SK-N-SH (cell line): ENCODE measurements at regions not wholly inside any gene's neighbourhood (a gene's known extent, or its start where the extent isn't known, plus 50 kb on each side); places are given as distances from the start of the nearest gene placed in this dataset.

Experiments
- CTCF ChIA-PET: fragments of 300-600, 350-600 bp; formaldehyde crosslinking; extraction: SDS; loops from one replicate; lab custom pipeline; 2021; lab: Yijun Ruan, JAX
- POLR2A ChIA-PET: fragments of 350-600 bp; sonication (Branson Sonifier 250); formaldehyde crosslinking; extraction: SDS; loops from one replicate; lab custom pipeline; 2020; ENCODE audit warnings: antibody characterized with exemption, inconsistent platforms; lab: Yijun Ruan, JAX
- DNase-seq: peaks from one replicate; pipeline ENCODE4 v3.0.0; 2012
- H2AFZ ChIP-seq: fragments of 200-600 bp; sonication (generic); 2 replicates; pipeline ENCODE4 v1.8.1; 2016; ENCODE audit warnings: antibody characterized with exemption, mild to moderate bottlenecking, low read depth
- H3F3A ChIP-seq: fragments of 200-600 bp; sonication (generic); replicated peaks from 2 replicates; pipeline ENCODE3; 2016; ENCODE audit warnings: antibody characterized with exemption, mild to moderate bottlenecking; ENCODE audit not compliant: insufficient read depth
- H3K27ac ChIP-seq, 2 experiments: fragments of 200-500 bp in 1 of 2; fragments of 200-600 bp in 1 of 2; sonication (Bioruptor generic) in 1 of 2; sonication (generic), shearing (Covaris generic) in 1 of 2; 2 replicates each; pipeline versions ENCODE4 v1.5.1 to v1.6.1; 2014 to 2016; ENCODE audit warnings: low read depth in 2 of 2, inconsistent platforms in 1 of 2, low read length in 1 of 2, mild to moderate bottlenecking in 1 of 2, mixed read lengths in 1 of 2
- H3K27me3 ChIP-seq: fragments of 200-600 bp; sonication (generic), shearing (Covaris generic); 2 replicates; pipeline ENCODE4 v1.6.1; 2016; ENCODE audit warnings: mixed run types; ENCODE audit not compliant: insufficient read depth
- H3K36me3 ChIP-seq, 2 experiments: fragments of 200-500 bp in 1 of 2; fragments of 200-600 bp in 1 of 2; sonication (Bioruptor generic) in 1 of 2; sonication (generic) in 1 of 2; replicated peaks in 1 of 2; 2 replicates each; pipeline versions ENCODE3 to v1.5.1; 2014 to 2016; ENCODE audit warnings: low read length in 1 of 2, mild to moderate bottlenecking in 1 of 2; ENCODE audit not compliant: insufficient read depth in 2 of 2, control insufficient read depth in 1 of 2
- H3K4me1 ChIP-seq, 2 experiments: fragments of 200-500 bp in 1 of 2; fragments of 200-600 bp in 1 of 2; sonication (Bioruptor generic) in 1 of 2; sonication (generic), shearing (Covaris generic) in 1 of 2; 2 replicates each; pipeline versions ENCODE4 v1.5.1 to v1.6.1; 2014 to 2016; ENCODE audit warnings: low read depth in 1 of 2, low read length in 1 of 2, mixed run types in 1 of 2; ENCODE audit not compliant: insufficient read depth in 2 of 2, control insufficient read depth in 1 of 2
- H3K4me2 ChIP-seq: fragments of 200-600 bp; sonication (generic), shearing (Covaris generic); 2 replicates; pipeline ENCODE4 v1.6.1; 2017; ENCODE audit warnings: mixed run types
- H3K4me3 ChIP-seq, 2 experiments: fragments of 200-500 bp in 1 of 2; fragments of 200-600 bp in 1 of 2; sonication (Bioruptor generic) in 1 of 2; sonication (generic), shearing (Covaris generic) in 1 of 2; 2 replicates each; pipeline versions ENCODE4 v1.5.1 to v1.8.1; 2014 to 2016; ENCODE audit warnings: low read depth in 2 of 2, inconsistent platforms in 1 of 2, low read length in 1 of 2, mild to moderate bottlenecking in 1 of 2, mixed read lengths in 1 of 2, moderate library complexity in 1 of 2
- H3K79me2 ChIP-seq: fragments of 200-600 bp; sonication (generic); 2 replicates; pipeline ENCODE4 v1.8.1; 2017; ENCODE audit warnings: mild to moderate bottlenecking; ENCODE audit not compliant: insufficient read depth
- H3K9ac ChIP-seq: fragments of 200-600 bp; sonication (generic); 2 replicates; pipeline ENCODE4 v1.6.1; 2017; ENCODE audit warnings: mixed run types
- H3K9me2 ChIP-seq: fragments of 200-600 bp; sonication (generic); 2 replicates; pipeline ENCODE4 v1.6.1; 2017; ENCODE audit warnings: mixed run types
- H3K9me3 ChIP-seq: fragments of 200-600 bp; sonication (generic); 2 replicates; pipeline ENCODE4 v1.6.1; 2017; ENCODE audit warnings: mixed run types, mild to moderate bottlenecking, moderate library complexity
- H4K20me1 ChIP-seq: fragments of 200-600 bp; sonication (generic); 2 replicates; pipeline ENCODE4 v1.6.1; 2017; ENCODE audit warnings: mild to moderate bottlenecking, mixed run types; ENCODE audit not compliant: insufficient read depth
- CHD2 ChIP-seq: fragments of 150-350 bp; IDR thresholded peaks from 2 replicates; pipeline ENCODE4 v1.6.1; 2018; ENCODE audit warnings: low read length; ENCODE audit not compliant: partially characterized antibody
- ELF1 ChIP-seq: IDR thresholded peaks from 2 replicates; pipeline ENCODE4 v1.4.0; 2012
- FOSL2 ChIP-seq: IDR thresholded peaks from 2 replicates; pipeline ENCODE4 v1.4.0; 2012; ENCODE audit warnings: low read depth, mild to moderate bottlenecking, moderate library complexity, borderline replicate concordance
- GATA2 ChIP-seq: sonication (generic); formaldehyde crosslinking; IDR thresholded peaks from 2 replicates; pipeline ENCODE4 v1.5.0; 2020; ENCODE audit warnings: mild to moderate bottlenecking, missing genetic modification reagents
- JUND ChIP-seq: IDR thresholded peaks from 2 replicates; pipeline ENCODE4 v1.4.0; 2012
- MXI1 ChIP-seq: IDR thresholded peaks from 2 replicates; pipeline ENCODE4 v1.6.1; 2012; ENCODE audit warnings: mild to moderate bottlenecking, low read depth, low read length, improper control_type of control experiment
- POLR2AphosphoS5 ChIP-seq: IDR thresholded peaks from 2 replicates; pipeline ENCODE4 v1.6.1; 2012; ENCODE audit warnings: low read depth, low read length
- RCOR1 ChIP-seq: fragments of 150-350 bp; IDR thresholded peaks from 2 replicates; pipeline ENCODE4 v1.6.1; 2017; ENCODE audit warnings: antibody characterized with exemption, low read length
- RFX5 ChIP-seq: IDR thresholded peaks from 2 replicates; pipeline ENCODE4 v1.6.1; 2012; ENCODE audit warnings: mild to moderate bottlenecking, improper control_type of control experiment, low read length
- RXRA ChIP-seq: IDR thresholded peaks from 2 replicates; pipeline ENCODE4 v1.4.0; 2012; ENCODE audit warnings: low read depth, mild to moderate bottlenecking, borderline replicate concordance
- SIN3A ChIP-seq: IDR thresholded peaks from 2 replicates; pipeline ENCODE4 v1.6.1; 2012; ENCODE audit warnings: low read depth, mild to moderate bottlenecking, low read length, moderate library complexity, borderline replicate concordance
- TEAD4 ChIP-seq: IDR thresholded peaks from 2 replicates; pipeline ENCODE4 v1.4.0; 2012; ENCODE audit warnings: mild to moderate bottlenecking, borderline replicate concordance; ENCODE audit not compliant: insufficient read depth
- USF1 ChIP-seq: IDR thresholded peaks from 2 replicates; pipeline ENCODE4 v1.4.0; 2012; ENCODE audit warnings: low read depth, borderline replicate concordance
- ZBTB33 ChIP-seq: IDR thresholded peaks from 2 replicates; pipeline ENCODE4 v1.4.0; 2012; ENCODE audit warnings: low read depth, borderline replicate concordance
- WGBS: methylation state at CpG from one replicate; pipeline ENCODE4 v1.1.6; 2017; ENCODE audit warnings: low lambda C conversion rate; 5-methylcytosine and 5-hydroxymethylcytosine counted together
- TF ChIP-seq, protein P1 (sequence below): IDR thresholded peaks from 2 replicates; pipeline ENCODE4 v1.6.1; 2012; ENCODE audit warnings: mild to moderate bottlenecking, low read depth, low read length, moderate library complexity

- no peaks in the 10 kb centered on the region for H3K4me1 ChIP-seq
- DNase-seq = no peak
- H3K36me3 ChIP-seq = no peaks in the 10 kb centered on the region
- CTCF ChIA-PET = interaction anchor here (0.9 kb wide), 1 partner anchor 12 kb away, joined by 3 read pairs; no protein-coding TSS in a partner anchor
- H3K9me2 ChIP-seq = no peaks in the 10 kb centered on the region
- no peaks in the 10 kb centered on the region for H3K9me3 ChIP-seq
- no peaks in the 10 kb centered on the region for H4K20me1 ChIP-seq
- H3K79me2 ChIP-seq = no peaks in the 10 kb centered on the region
- TF ChIP-seq RXRA = no peak
- no peak for TF ChIP-seq MXI1
- TF ChIP-seq GATA2 (CRISPR knock-in tag) = no peak
- no peak for TF ChIP-seq SIN3A
- TF ChIP-seq FOSL2 = no peak
- POLR2A ChIA-PET = no interaction called here
- 56% methylated on average over 1 of the region's 1 CpG for WGBS
- no peaks in the 10 kb centered on the region for H3K27me3 ChIP-seq
- H3F3A ChIP-seq = no peaks in the 10 kb centered on the region
- no peak overlapping the region for H3K4me3 ChIP-seq
- no peak overlapping the region for H3K4me2 ChIP-seq
- no peak overlapping the region for H3K27ac ChIP-seq
- H2AFZ ChIP-seq = no peak overlapping the region
- H3K9ac ChIP-seq = no peak overlapping the region
These were observed 149.3 kb upstream of the HNRNPA3 start for GRCh38 chr2:177063331-177063730.

GRCh38 chr2:177064422-177064821 lies 148.2 kb upstream of the HNRNPA3 start:
- no peak for DNase-seq
- no peaks in the 10 kb centered on the region for H3K9me2 ChIP-seq
- H3K9me3 ChIP-seq = no peaks in the 10 kb centered on the region
- no peak for TF ChIP-seq USF1
- TF ChIP-seq POLR2AphosphoS5 = no peak
- TF ChIP-seq, protein P1, sequence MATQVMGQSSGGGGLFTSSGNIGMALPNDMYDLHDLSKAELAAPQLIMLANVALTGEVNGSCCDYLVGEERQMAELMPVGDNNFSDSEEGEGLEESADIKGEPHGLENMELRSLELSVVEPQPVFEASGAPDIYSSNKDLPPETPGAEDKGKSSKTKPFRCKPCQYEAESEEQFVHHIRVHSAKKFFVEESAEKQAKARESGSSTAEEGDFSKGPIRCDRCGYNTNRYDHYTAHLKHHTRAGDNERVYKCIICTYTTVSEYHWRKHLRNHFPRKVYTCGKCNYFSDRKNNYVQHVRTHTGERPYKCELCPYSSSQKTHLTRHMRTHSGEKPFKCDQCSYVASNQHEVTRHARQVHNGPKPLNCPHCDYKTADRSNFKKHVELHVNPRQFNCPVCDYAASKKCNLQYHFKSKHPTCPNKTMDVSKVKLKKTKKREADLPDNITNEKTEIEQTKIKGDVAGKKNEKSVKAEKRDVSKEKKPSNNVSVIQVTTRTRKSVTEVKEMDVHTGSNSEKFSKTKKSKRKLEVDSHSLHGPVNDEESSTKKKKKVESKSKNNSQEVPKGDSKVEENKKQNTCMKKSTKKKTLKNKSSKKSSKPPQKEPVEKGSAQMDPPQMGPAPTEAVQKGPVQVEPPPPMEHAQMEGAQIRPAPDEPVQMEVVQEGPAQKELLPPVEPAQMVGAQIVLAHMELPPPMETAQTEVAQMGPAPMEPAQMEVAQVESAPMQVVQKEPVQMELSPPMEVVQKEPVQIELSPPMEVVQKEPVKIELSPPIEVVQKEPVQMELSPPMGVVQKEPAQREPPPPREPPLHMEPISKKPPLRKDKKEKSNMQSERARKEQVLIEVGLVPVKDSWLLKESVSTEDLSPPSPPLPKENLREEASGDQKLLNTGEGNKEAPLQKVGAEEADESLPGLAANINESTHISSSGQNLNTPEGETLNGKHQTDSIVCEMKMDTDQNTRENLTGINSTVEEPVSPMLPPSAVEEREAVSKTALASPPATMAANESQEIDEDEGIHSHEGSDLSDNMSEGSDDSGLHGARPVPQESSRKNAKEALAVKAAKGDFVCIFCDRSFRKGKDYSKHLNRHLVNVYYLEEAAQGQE = no peak
- TF ChIP-seq RCOR1 = no peak
- no peak for TF ChIP-seq RFX5
- TF ChIP-seq ZBTB33 = no peak
- no peak for TF ChIP-seq JUND
- no peak for TF ChIP-seq FOSL2
- no peak for TF ChIP-seq GATA2 (CRISPR knock-in tag)
- TF ChIP-seq TEAD4 = no peak
- TF ChIP-seq CHD2 = no peak
- TF ChIP-seq ELF1 = no peak
- TF ChIP-seq, all 33 proteins: peak for 0
- Histone ChIP-seq H3K9ac (no peak overlapping the region), H3K4me2 (no peak overlapping the region), H3K36me3 (no peaks in the 10 kb centered on the region), H4K20me1 (no peaks in the 10 kb centered on the region), H3K79me2 (no peaks in the 10 kb centered on the region), H2AFZ (no peak overlapping the region), H3F3A (no peaks in the 10 kb centered on the region), H3K4me1 (no peaks in the 10 kb centered on the region), H3K4me3 (no peak overlapping the region), H3K27ac (no peak overlapping the region), H3K27me3 (no peaks in the 10 kb centered on the region)
- POLR2A ChIA-PET = no interaction called here
- WGBS = 34% methylated on average over 4 of the region's 4 CpGs
- CTCF ChIA-PET = no interaction called here
